Kidney capillary endothelial cell (primary cell): ENCODE measurements at regions not wholly inside any gene's neighbourhood (a gene's known extent, or its start where the extent isn't known, plus 50 kb on each side); places are given as distances from the start of the nearest gene placed in this dataset.

Experiments used
- DNase-seq: peaks from one replicate; pipeline ENCODE4 v3.0.0-alpha.2; 2018; ENCODE audit warnings: low spot score

- no peak for DNase-seq
Measured at GRCh38 chr13:23983671-23984070, 86.4 kb upstream of the C1QTNF9B start.

GRCh38 chr13:23984546-23984945 is 87.2 kb upstream of the C1QTNF9B start:
- DNase-seq: no peak

DNA sequence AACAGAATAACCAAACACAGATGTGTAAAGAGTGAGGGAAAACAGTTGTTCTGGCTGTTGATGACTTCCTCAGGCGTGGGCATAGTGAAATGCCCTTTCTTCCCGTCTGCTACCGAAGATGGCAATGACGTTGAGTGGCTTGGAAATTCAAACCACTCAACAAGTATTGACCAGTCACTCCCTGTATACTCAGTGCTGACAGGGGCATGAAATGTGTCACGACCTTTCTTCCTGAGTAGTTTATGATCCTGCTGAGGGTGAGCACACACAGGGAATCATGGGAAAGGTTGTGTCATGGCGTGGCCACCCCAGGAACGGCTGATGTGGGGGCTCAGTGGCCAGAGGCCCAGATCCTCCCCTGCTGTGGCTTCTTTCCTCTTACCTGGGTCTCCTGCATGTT is 87.8 kb upstream of the C1QTNF9B start:
- DNase-seq: no peak

DNA sequence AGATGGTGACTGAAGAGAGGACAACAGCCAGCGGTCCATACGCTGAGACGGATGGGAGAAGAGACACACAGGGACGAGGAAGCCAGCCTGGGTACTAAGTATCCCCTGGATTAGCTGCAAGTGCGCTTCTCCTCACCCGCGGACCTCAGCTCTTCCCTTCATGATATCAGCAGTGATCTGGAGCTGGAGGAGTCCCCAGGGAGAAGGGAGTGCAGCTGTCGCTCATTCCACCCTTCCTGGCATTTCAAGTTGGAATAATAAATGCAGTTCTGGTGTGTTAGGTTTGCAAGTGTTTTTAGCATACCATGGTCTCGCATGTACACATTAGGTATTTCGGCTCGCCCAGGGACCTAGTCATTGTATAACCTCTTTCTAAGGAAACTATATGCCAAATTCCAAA is 88.5 kb upstream of the C1QTNF9B start:
- no peak for DNase-seq

DNA sequence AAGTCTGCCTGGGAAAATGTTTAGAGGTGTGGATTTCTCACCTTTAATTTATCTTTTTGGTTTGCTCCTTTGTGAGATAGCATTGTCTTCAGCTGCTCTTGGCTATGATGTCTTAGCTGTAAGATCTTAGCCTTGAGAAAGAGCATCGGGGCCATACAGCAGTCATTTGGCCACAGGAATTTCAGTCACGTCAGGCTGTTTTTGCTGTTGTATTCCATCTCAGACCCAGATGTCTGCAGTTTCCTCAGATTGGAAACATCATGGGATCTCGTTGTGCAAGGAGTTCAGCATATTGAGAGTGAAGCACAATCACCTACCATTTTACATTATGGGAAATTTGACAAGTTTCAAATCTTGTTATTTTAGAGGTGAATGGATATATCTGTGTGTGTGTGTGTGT is 89.3 kb upstream of the C1QTNF9B start:
- no peak for DNase-seq

DNA sequence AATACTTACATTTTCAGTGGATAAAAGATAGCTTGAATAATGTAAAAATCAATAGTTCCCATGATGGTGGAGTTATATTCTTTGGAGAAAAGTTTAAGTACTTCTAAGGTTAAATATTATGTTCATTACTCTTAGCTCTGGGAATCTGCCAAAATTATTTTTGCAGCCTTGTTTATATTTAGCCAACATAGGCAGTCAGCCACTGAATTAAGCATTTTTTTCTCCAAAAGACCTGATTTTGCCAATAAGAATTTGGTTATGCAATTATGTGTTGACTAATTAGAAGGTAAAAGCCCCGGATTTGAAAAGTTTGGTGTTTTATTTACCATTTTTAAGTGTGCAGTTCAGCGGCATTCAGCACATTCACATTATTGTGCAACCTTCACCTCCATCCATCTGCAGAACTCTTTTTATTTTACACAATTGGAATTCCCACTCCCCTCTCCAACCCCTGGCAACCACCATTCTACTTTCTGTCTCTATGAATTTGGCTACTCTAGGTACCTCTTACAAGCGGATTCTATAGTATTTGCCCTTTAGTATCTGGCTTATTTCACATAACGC is 90.1 kb upstream of the C1QTNF9B start:
- DNase-seq: no peak

DNA sequence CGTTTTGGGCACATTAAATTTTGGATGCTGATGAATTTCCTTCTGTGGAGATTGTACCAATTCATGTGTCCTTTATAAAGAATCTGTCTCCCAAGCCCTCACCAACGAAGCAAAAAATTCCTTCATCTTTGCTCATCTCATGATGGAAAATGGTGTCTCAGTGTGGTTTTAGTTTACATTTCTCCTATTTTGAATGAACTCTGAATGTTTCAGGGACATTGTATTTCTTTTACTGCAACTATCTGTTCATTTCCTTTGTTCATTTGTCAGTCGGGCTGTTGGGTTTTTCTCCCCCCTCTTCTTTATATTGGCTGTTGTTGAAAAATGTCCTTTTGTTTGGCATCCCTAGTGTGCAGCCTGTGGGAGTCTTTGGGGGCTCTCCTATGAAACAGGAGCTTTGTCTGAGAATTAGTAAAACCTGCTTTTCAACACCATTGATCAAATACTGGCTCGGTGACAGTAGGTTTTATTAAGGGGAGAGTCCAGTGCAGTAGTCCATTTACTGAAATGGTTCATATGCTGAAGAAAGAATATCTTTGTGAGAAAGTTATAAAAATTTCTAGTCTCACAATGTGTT is 91.3 kb upstream of the C1QTNF9B start:
- DNase-seq: no peak

DNA sequence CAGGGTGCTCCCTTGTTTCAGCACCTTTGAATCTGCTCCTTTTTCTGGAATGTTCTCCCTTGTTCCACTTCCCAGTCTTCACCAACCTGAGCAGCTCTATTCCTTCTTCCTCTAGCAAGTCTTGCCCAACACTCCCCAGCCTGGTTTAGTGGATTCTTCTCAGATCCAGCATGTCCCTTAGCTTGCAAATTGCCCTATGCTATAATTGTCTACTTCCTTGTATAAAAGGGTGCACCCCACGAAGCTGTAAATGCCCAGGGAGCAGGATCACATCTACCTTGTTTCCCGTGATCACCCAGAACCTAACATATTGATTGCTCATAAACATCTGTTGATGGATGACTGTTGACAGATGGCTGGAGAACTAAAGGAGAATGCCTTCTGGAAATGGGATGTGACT is 93.2 kb upstream of the C1QTNF9B start:
- no peak for DNase-seq

DNA sequence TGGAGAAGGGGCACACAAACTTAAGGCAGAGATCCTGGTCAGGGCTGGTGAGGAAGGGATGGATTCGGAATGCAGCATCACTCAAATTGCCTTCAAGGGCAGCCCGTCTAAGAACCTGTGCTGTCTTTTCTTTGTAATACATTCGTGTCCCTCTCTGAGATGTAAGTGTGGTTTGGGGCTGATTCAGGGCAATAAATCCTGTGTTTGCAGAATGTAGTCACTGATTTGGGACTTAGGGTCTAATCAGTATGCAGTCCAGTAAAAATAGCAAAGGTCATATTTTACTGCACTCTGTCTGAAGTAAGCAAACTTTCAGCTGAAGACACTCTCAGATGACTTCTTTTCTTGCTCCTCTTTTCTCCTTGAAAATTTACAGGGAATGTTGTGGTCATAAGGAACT is 93.8 kb upstream of the C1QTNF9B start:
- DNase-seq: no peak

GRCh38 chr13:23992781-23993679 is 95.7 kb upstream of the C1QTNF9B start:
- no peak for DNase-seq

DNA sequence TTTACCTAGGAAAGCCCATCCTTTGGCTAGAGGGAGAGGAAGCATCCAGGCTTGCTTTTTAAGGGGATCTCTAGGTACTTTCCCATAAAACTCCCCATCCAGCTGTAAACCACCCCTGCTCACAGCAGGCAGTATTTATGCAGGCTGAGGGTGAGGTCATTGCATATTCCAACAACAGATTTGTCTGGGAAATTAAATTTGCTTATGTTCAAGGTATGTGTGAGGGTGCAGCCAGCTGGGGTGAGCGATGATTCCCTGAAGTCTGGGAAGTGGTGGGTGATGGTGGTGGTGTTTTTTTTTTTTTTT is 96.3 kb upstream of the C1QTNF9B start:
- DNase-seq: no peak

GRCh38 chr13:23995283-23996073 is 98.2 kb upstream of the C1QTNF9B start:
- no peak for DNase-seq

- DNase-seq: no peak
Measured at GRCh38 chr13:23996456-23996855, 99.2 kb upstream of the C1QTNF9B start.

- DNase-seq: no peak
Measured at GRCh38 chr13:23999424-23999823, 102.1 kb upstream of the C1QTNF9B start.

GRCh38 chr13:24002206-24002815 is 105.0 kb upstream of the C1QTNF9B start:
- DNase-seq: no peak

- no peak for DNase-seq
Measured at GRCh38 chr13:24004142-24004899, 107.0 kb upstream of the C1QTNF9B start.

GRCh38 chr13:24004971-24005370 is 107.7 kb upstream of the C1QTNF9B start:
- DNase-seq: no peak

DNA sequence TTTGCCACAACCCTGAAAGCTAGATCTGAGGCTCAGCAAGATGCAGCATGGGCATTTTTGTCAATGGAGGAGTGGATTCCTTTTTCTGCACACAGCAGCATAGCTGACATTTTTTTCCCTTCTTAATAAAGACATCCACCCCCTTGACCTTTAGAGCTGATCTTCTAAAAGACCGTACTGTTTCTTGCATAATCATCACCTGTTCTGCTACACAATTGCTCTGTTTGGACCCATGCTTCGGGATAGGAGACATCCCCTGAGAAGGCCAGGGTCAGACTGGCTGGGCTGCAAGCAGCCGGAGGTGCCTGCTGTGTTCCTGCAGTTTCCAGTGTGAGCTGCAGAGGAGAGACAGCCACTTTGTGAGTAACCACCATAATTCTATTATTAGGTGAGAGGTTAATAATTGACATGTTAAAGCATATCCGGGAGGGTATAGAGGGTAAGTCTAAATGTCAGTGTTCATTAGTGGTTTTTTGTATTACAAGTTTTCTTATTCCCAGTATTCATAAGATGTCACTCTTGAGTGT is 108.5 kb upstream of the C1QTNF9B start:
- no peak for DNase-seq

- DNase-seq: no peak
Measured at GRCh38 chr13:24006520-24007248, 109.4 kb upstream of the C1QTNF9B start.

- DNase-seq: no peak
Measured at GRCh38 chr13:24007979-24008620, 110.8 kb upstream of the C1QTNF9B start.
